Adipose tissue (tissue), 3 donors: ENCODE measurements at regions not wholly inside any gene's neighbourhood (a gene's known extent, or its start where the extent isn't known, plus 50 kb on each side); places are given as distances from the start of the nearest gene placed in this dataset.

Experiments
- H3K27ac ChIP-seq: one replicate; pipeline ENCODE4 v1.5.1; 2013; ENCODE audit warnings: low read depth, low read length
- WGBS, 3 donors: extraction: QIAGEN DNeasy Blood & Tissue Kit; methylation state at CpG; one replicate each; pipeline ENCODE4 v1.1.7; 2013; 5-methylcytosine and 5-hydroxymethylcytosine counted together
- donor health status: healthy with polysubstance abuse.
- donor health status: Bipolar disorder and iron deficiency.
- donor health status: healthy.

- no peak overlapping the region for H3K27ac ChIP-seq
- 52 to 68% (median 67%) methylated on average over 3 of the region's 3 CpGs for WGBS, 3 donors
These were observed 156.4 kb upstream of the ADAMTS16 start for GRCh38 chr5:4983701-4984100.

GRCh38 chr5:4984461-4984860 is 155.7 kb upstream of the ADAMTS16 start:
- H3K27ac ChIP-seq, result no peak overlapping the region
- 82 to 89% (median 82%) methylated on average over 1 of the region's 1 CpG for WGBS, 3 donors

- 67 to 88% (median 75%) methylated on average over 4 of the region's 4 CpGs for WGBS, 3 donors
- no peak overlapping the region for H3K27ac ChIP-seq
These were observed 152.7 kb upstream of the ADAMTS16 start for GRCh38 chr5:4987431-4987830.

GRCh38 chr5:4989118-4989517 is 151.0 kb upstream of the ADAMTS16 start:
- WGBS, 3 donors, result 29 to 89% (median 89%) methylated on average over 1 of the region's 1 CpG
- H3K27ac ChIP-seq, result no peak overlapping the region

- 76 to 90% (median 86%) methylated on average over 5 of the region's 5 CpGs for WGBS, 3 donors
- no peak overlapping the region for H3K27ac ChIP-seq
These were observed 150.1 kb upstream of the ADAMTS16 start for GRCh38 chr5:4990017-4990416.

GRCh38 chr5:4990462-4990861 is 149.7 kb upstream of the ADAMTS16 start:
- no peak overlapping the region for H3K27ac ChIP-seq
- WGBS, 3 donors, result 80 to 88% (median 80%) methylated on average over 4 of the region's 4 CpGs

- no peak overlapping the region for H3K27ac ChIP-seq
- 75 to 81% (median 80%) methylated on average over 1 of the region's 1 CpG for WGBS, 3 donors
These were observed 148.2 kb upstream of the ADAMTS16 start for GRCh38 chr5:4991925-4992324.

GRCh38 chr5:4995014-4995413 is 145.1 kb upstream of the ADAMTS16 start:
- 56 to 69% (median 64%) methylated on average over 4 of the region's 4 CpGs for WGBS, 3 donors
- H3K27ac ChIP-seq, result no peak overlapping the region

GRCh38 chr5:5005353-5005752 is 134.8 kb upstream of the ADAMTS16 start:
- 74 to 89% (median 81%) methylated on average over 3 of the region's 3 CpGs for WGBS, 3 donors
- H3K27ac ChIP-seq, result no peak overlapping the region

GRCh38 chr5:5006548-5006947 is 133.6 kb upstream of the ADAMTS16 start:
- 48 to 88% (median 79%) methylated on average over 3 of the region's 3 CpGs for WGBS, 3 donors
- H3K27ac ChIP-seq, result no peak overlapping the region

GRCh38 chr5:5009240-5009639 is 130.9 kb upstream of the ADAMTS16 start:
- 79 to 94% (median 87%) methylated on average over 4 of the region's 4 CpGs for WGBS, 3 donors

GRCh38 chr5:5011151-5011550 is 129.0 kb upstream of the ADAMTS16 start:
- 91 to 95% (median 95%) methylated on average over 4 of the region's 4 CpGs for WGBS, 3 donors
- no peak overlapping the region for H3K27ac ChIP-seq

More at GRCh38 chr5:5009240-5009639, 130.9 kb upstream of the ADAMTS16 start:
- H3K27ac ChIP-seq, result no peak overlapping the region

- H3K27ac ChIP-seq, result no peak overlapping the region
- WGBS, 3 donors, result 42 to 52% (median 52%) methylated on average over 7 of the region's 7 CpGs
These were observed 125.4 kb upstream of the ADAMTS16 start for GRCh38 chr5:5014586-5015235.

- 66 to 78% (median 74%) methylated on average over 9 of the region's 9 CpGs for WGBS, 3 donors
- H3K27ac ChIP-seq, result no peak overlapping the region
These were observed 122.1 kb upstream of the ADAMTS16 start for GRCh38 chr5:5017827-5018577.

- WGBS, 3 donors, result 42 to 66% (median 52%) methylated on average over 4 of the region's 4 CpGs
- H3K27ac ChIP-seq, result no peak overlapping the region
These were observed 121.6 kb upstream of the ADAMTS16 start for GRCh38 chr5:5018578-5018970.

GRCh38 chr5:5021436-5021835 is 118.7 kb upstream of the ADAMTS16 start:
- no peak overlapping the region for H3K27ac ChIP-seq
- 80 to 92% (median 89%) methylated on average over 5 of the region's 5 CpGs for WGBS, 3 donors

- 89 to 92% (median 91%) methylated on average over 14 of the region's 14 CpGs for WGBS, 3 donors
These were observed 114.9 kb upstream of the ADAMTS16 start for GRCh38 chr5:5025098-5025773.

GRCh38 chr5:5025774-5026408 is 114.2 kb upstream of the ADAMTS16 start:
- H3K27ac ChIP-seq, result no peak overlapping the region
- 79 to 81% (median 81%) methylated on average over 16 of the region's 16 CpGs for WGBS, 3 donors

More at GRCh38 chr5:5025098-5025773, 114.9 kb upstream of the ADAMTS16 start:
- no peak overlapping the region for H3K27ac ChIP-seq

- 45 to 88% (median 83%) methylated on average over 4 of the region's 4 CpGs for WGBS, 3 donors
- H3K27ac ChIP-seq, result no peak overlapping the region
These were observed 113.7 kb upstream of the ADAMTS16 start for GRCh38 chr5:5026409-5026785.
